GM11168 (cell line): ENCODE measurements at regions not wholly inside any gene's neighbourhood (a gene's known extent, or its start where the extent isn't known, plus 50 kb on each side); places are given as distances from the start of the nearest gene placed in this dataset.
"Not testable (repeated sequence)": the region's sequence is repeated elsewhere in the genome, so short reads cannot be mapped to it uniquely, and the experiment has no call there.

Experiments used
- in situ Hi-C: fragments of 300-500 bp; cut with MboI; formaldehyde crosslinking; loops from one replicate; pipeline ENCODE4 v1.12.0; 2022; ENCODE audit warnings: low sequenced_read_pairs; ENCODE audit not compliant: unreplicated experiment

- in situ Hi-C loops: no loop called here
Observed at GRCh38 chr13:90648497-90648896, 699.0 kb upstream of the MIR17HG start.

GRCh38 chr13:90652036-90652435, 695.5 kb upstream of the MIR17HG start:
- in situ Hi-C loops: no loop called here

- in situ Hi-C loops: no loop called here
Observed at GRCh38 chr13:90654970-90655369, 692.5 kb upstream of the MIR17HG start.

DNA sequence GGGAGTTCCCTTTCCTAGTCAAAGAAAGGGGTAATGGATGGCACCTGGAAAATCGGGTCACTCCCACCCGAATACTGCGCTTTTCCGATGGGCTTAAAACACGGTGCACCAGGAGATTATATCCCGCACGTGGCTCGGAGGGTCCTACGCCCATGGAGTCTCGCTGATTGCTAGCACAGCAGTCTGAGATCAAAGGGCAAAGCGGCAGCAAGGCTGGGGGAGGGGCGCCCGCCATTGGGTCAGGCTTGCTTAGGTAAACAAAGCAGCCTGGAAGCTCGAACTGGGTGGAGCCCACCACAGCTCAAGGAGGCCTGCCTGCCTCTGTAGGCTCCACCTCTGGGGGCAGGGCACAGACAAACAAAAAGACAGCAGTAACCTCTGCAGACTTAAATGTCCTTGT, 683.3 kb upstream of the MIR17HG start:
- in situ Hi-C loops: not testable (repeated sequence)

DNA sequence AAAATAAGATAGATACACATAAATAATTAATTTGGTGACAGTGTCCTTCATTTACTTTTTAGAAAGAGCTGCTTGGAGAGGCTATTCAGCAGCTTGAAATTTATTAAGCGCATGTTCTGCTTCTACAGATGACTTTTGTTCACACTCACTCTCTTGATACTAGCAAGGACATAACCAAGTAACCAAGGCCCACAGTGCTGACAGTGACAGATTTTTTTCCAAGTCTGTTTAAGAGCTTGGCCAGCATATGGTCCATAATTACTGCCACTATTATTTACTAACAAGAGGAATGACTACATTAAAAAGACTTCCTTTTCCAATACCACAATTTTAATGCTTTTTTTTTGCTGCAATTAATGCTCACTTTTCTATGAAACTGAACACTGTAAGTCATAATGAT, 673.7 kb upstream of the MIR17HG start:
- in situ Hi-C loops: no loop called here

GRCh38 chr13:90675129-90675528, 672.4 kb upstream of the MIR17HG start:
- in situ Hi-C loops: no loop called here

GRCh38 chr13:90680826-90681225, 666.7 kb upstream of the MIR17HG start:
- in situ Hi-C loops: no loop called here

GRCh38 chr13:90683711-90684131, 663.8 kb upstream of the MIR17HG start:
- in situ Hi-C loops: no loop called here

DNA sequence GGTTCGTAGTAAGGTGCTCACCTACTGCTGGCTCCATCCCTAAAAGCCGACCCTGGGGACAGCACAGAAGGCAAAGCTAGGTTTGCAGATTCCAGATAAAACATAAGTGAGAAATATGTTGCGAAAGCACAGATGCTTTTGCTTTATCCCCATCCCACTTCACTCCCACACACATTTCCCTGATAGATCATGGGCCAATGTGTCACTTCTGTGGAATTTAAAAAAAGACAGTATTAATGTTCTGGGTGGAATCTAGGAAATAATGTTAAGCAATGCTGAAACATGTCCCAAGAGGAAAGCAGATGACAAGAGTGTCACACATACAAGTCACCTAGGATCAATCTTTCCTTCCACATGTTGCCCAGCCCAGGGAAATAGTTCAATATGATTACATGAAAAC, 661.0 kb upstream of the MIR17HG start:
- in situ Hi-C loops: no loop called here

GRCh38 chr13:90689111-90689510, 658.4 kb upstream of the MIR17HG start:
- in situ Hi-C loops: no loop called here

DNA sequence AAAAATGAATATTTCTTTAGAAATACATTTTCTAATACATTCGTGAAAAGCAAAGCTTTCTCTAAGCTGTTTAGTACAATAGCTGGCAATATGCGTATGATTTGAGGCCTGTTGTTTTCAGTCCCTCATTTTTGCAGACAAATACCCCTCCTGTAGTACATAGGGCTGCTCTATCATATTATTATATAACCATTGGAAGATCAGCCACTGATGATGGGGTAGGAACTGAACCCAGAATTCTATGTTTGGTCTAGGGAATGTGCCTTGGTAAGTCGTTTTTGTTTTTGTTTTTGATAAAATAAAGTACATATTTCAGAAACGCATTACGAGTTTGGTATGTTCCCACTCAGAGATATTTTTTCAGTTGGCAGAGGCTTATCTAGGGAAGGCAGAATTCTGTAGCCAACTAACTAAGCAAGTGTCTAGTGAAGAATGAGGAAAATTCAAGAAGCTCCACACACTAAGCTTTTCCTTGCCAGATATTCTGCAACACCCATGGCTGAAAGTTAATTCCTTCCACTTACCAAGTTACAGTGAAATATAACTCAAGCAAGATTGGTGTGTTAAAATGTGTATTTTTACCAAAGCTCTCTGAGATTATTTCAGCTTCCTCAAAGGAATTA, 656.9 kb upstream of the MIR17HG start:
- in situ Hi-C loops: no loop called here

- in situ Hi-C loops: no loop called here
Observed at GRCh38 chr13:90696254-90696653, 651.2 kb upstream of the MIR17HG start.

DNA sequence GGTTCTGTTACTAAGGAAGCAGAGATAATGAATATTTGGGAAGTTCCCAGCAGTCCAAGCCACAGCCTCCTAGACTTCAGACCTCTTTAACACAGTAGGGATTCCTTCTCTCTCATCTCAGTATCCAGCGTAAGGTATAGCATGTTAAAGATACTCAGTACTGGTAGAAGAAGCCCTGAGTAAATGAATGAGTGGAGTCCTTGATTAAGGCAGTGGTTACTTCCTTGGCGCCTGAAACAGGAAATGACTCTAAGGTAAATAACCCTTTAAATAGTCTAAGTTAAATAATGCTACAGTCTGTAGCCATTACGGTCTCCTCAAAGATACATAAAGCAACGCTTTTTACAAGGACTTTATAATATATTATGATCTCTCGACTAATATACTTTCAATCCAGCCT, 650.8 kb upstream of the MIR17HG start:
- in situ Hi-C loops: no loop called here

GRCh38 chr13:90700340-90700739, 647.1 kb upstream of the MIR17HG start:
- in situ Hi-C loops: no loop called here

- in situ Hi-C loops: no loop called here
Observed at GRCh38 chr13:90701264-90701663, 646.2 kb upstream of the MIR17HG start.

- in situ Hi-C loops: no loop called here
Observed at GRCh38 chr13:90702050-90702449, 645.4 kb upstream of the MIR17HG start.

GRCh38 chr13:90706631-90707030, 640.9 kb upstream of the MIR17HG start:
- in situ Hi-C loops: no loop called here

DNA sequence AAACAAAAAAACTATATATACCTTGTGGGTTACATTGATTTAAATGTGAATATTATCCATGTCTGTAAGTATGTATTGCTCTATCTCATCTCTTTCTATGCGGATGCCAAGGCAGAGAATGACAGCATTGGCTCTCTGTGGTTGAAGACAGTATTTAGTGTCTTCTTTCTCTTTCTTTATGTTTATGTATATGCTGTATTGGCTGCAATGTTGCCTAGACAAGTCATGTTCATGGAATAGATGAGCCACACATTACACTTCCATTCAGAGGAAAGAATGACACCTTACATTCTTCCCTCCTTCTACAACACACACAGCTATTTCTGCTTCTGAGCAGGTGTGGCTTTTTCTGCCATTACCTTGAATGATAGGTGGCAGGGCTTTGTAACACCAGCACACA, 639.4 kb upstream of the MIR17HG start:
- in situ Hi-C loops: no loop called here

DNA sequence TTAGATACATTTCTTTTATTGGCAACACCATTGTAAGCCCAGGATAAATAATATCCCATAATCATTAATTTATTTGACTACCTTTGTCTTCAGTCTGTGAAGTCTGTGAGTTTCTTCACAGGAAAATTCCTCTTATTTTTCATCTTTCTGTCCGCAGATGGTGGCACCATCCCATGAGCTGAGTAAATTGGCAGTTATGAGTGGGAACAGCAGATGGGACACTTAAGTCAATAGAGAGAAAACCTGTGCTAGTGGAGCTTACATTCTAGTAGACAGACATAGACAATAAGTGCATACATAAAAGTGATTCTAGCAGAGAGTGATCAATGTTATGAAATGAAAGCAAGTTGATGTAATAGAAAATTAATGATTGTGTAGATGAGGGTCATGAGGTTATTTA, 638.2 kb upstream of the MIR17HG start:
- in situ Hi-C loops: no loop called here

DNA sequence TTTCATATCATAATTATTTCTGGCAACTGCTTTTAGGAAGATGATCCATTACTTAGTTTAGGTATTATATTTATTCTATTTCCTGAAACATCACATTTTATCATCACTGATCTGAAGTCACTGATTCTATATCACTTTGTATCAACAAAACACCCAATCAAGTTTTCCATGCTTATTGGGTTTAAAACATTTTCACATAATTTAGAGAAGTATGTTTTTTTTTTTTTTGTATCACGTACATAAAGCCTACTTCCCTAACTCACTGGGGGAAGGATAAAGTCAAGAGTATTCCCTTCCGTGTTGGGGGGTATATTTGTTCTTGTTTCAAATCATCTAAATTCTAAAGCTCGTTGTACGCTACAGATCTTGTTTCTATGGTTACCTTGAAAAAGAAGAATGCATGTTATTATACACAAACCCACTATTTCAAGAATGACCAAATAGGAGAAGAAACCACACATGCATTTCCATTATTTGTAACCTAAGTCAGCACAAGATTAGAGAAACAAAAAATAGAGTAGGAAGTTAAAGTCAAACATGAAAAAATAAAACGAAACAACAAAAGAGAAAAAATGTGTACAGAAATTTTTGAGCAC, 637.2 kb upstream of the MIR17HG start:
- in situ Hi-C loops: no loop called here

- in situ Hi-C loops: no loop called here
Observed at GRCh38 chr13:90713441-90714133, 633.9 kb upstream of the MIR17HG start.

GRCh38 chr13:90715485-90715884, 632.0 kb upstream of the MIR17HG start:
- in situ Hi-C loops: no loop called here
